Trophoblast cell (in vitro differentiated cells and primary cell): ENCODE measurements at regions not wholly inside any gene's neighbourhood (a gene's known extent, or its start where the extent isn't known, plus 50 kb on each side); places are given as distances from the start of the nearest gene placed in this dataset.

Experiments
- DNase-seq, 2 donors: peaks; one replicate each; pipeline ENCODE4 v3.0.0-alpha.2; 2016
- H2AFZ ChIP-seq: 2 replicates; pipeline ENCODE4 v1.6.1; 2013; ENCODE audit warnings: low read length, moderate library complexity, mild to moderate bottlenecking; ENCODE audit not compliant: insufficient read depth, poor library complexity
- H2AK5ac ChIP-seq: 2 replicates; pipeline ENCODE4 v1.6.1; 2013; ENCODE audit warnings: mild to moderate bottlenecking, low read length
- H2BK120ac ChIP-seq: 2 replicates; pipeline ENCODE4 v1.6.1; 2013; ENCODE audit warnings: low read length, mild to moderate bottlenecking, moderate library complexity; ENCODE audit not compliant: insufficient read depth, poor library complexity
- H2BK12ac ChIP-seq: 2 replicates; pipeline ENCODE4 v1.6.1; 2013; ENCODE audit warnings: mild to moderate bottlenecking, low read length, moderate library complexity
- H2BK5ac ChIP-seq: 2 replicates; pipeline ENCODE4 v1.6.1; 2013; ENCODE audit warnings: low read length, low read depth, moderate library complexity, mild to moderate bottlenecking; ENCODE audit not compliant: poor library complexity
- H3K14ac ChIP-seq: 2 replicates; pipeline ENCODE4 v1.6.1; 2013; ENCODE audit warnings: mild to moderate bottlenecking, low read length
- H3K18ac ChIP-seq: 2 replicates; pipeline ENCODE4 v1.6.1; 2013; ENCODE audit warnings: mild to moderate bottlenecking, low read length
- H3K23ac ChIP-seq: 2 replicates; pipeline ENCODE4 v1.6.1; 2013; ENCODE audit warnings: low read length
- H3K27ac ChIP-seq: 2 replicates; pipeline ENCODE4 v1.5.1; 2013; ENCODE audit warnings: low read depth, mild to moderate bottlenecking, inconsistent platforms, low read length, moderate library complexity
- H3K27me3 ChIP-seq: 2 replicates; pipeline ENCODE4 v1.6.1; 2013; ENCODE audit warnings: inconsistent platforms, mild to moderate bottlenecking, low read length, moderate library complexity; ENCODE audit not compliant: insufficient read depth
- H3K36me3 ChIP-seq, 2 experiments: 1 replicate in 1 of 2; 2 replicates in 1 of 2; pipeline ENCODE4 v1.6.1; 2013; ENCODE audit warnings: low read length in 2 of 2, mild to moderate bottlenecking in 2 of 2, moderate library complexity in 1 of 2; ENCODE audit not compliant: insufficient read depth in 2 of 2, control insufficient read depth in 1 of 2
- H3K4ac ChIP-seq: 2 replicates; pipeline ENCODE4 v1.6.1; 2013; ENCODE audit warnings: low read depth, mild to moderate bottlenecking, low read length, moderate library complexity
- H3K4me1 ChIP-seq, 2 experiments: 1 replicate in 1 of 2; 2 replicates in 1 of 2; pipeline ENCODE4 v1.6.1; 2013; ENCODE audit warnings: low read length in 2 of 2, mild to moderate bottlenecking in 2 of 2, moderate library complexity in 1 of 2; ENCODE audit not compliant: insufficient read depth in 2 of 2, control insufficient read depth in 1 of 2
- H3K4me2 ChIP-seq: 2 replicates; pipeline ENCODE4 v1.6.1; 2013; ENCODE audit warnings: inconsistent platforms, mild to moderate bottlenecking, low read length, moderate library complexity
- H3K4me3 ChIP-seq: 2 replicates; pipeline ENCODE4 v1.5.1; 2013; ENCODE audit warnings: mild to moderate bottlenecking, low read depth, low read length, inconsistent platforms
- H3K79me1 ChIP-seq: one replicate; pipeline ENCODE4 v1.6.1; 2013; ENCODE audit warnings: low read length
- H3K79me2 ChIP-seq: 2 replicates; pipeline ENCODE4 v1.6.1; 2013; ENCODE audit warnings: low read length, mild to moderate bottlenecking; ENCODE audit not compliant: control insufficient read depth, insufficient read depth, poor library complexity
- H3K9ac ChIP-seq: 2 replicates; pipeline ENCODE4 v1.6.1; 2013; ENCODE audit warnings: mild to moderate bottlenecking, low read length
- H3K9me3 ChIP-seq: 2 replicates; pipeline ENCODE4 v1.6.1; 2013; ENCODE audit warnings: low read depth, mild to moderate bottlenecking, control low read depth, inconsistent platforms, low read length; ENCODE audit not compliant: insufficient read depth
- H4K12ac ChIP-seq: 2 replicates; pipeline ENCODE4 v1.6.1; 2013; ENCODE audit warnings: low read depth, mild to moderate bottlenecking, low read length, moderate library complexity
- H4K8ac ChIP-seq: 2 replicates; pipeline ENCODE4 v1.6.1; 2013; ENCODE audit warnings: low read depth, mild to moderate bottlenecking, low read length, moderate library complexity
- H4K91ac ChIP-seq: one replicate; pipeline ENCODE4 v1.6.1; 2013; ENCODE audit warnings: low read depth, mild to moderate bottlenecking, low read length, moderate library complexity
- WGBS: extraction: QIAGEN DNeasy Blood & Tissue Kit; methylation state at CpG from one replicate; pipeline ENCODE4 v1.1.7; 2013; ENCODE audit warnings: missing lambda C conversion rate; ENCODE audit not compliant: insufficient read length, insufficient coverage; ENCODE audit errors: extremely low coverage; 5-methylcytosine and 5-hydroxymethylcytosine counted together

DNA sequence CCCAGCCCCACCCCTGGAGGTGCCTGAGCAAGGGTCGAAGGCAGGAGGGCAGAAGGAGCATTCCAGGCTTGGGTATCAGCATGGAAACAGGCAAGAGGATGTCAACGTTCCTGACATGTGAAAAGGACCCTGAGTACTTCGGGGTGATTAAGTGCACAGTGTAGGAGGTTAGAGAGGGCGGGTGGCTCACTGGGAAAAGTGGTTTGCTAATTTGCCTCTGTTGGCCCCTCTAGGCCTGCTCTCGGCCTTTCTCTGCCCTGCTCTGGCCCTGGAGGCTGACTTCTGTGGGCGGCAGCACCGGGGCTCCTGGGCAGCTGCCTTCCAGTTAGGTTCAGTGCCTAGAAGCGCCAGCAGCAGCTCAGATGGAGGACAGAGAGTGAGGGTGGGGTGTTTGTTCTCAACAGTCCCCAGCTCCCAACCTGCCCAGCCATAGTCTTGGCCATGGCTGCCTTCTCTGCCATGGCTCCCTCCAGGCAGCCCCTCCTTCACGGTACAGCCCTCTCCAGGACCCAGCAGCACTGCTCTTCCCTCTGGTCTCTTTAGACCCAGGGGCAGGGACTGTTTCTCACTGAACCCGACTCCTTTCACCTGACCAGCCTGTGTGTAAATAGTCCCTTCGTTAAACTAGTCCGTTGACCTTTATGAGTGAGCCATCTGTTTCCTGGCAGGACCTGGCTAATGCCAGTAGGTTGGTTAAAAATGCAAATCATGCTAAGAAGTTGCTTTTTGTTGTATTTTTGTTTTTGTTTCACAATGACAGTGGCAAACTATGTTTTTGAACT, 107.1 kb upstream of the TPM1 start:
- H3K9ac ChIP-seq = no peak overlapping the region
- peak overlapping the region; percentile 93 for H2AK5ac ChIP-seq
- peak overlapping the region; percentile 96 for H2BK12ac ChIP-seq
- no peak overlapping the region for H3K4me2 ChIP-seq
- H3K9me3 ChIP-seq = no peaks in the 10 kb centered on the region
- peak overlapping the region; percentile 97 for H4K91ac ChIP-seq
- H4K12ac ChIP-seq = no peak overlapping the region
- H3K18ac ChIP-seq = peak overlapping the region; percentile 85
- peaks cover 16% of the 10 kb centered on the region in 2 experiments for H3K4me1 ChIP-seq
- no peak for DNase-seq
- peak overlapping the region; percentile 73 for H4K8ac ChIP-seq
- no peak overlapping the region for H3K4me3 ChIP-seq
- H2BK5ac ChIP-seq = peak overlapping the region; percentile 89
- H3K27me3 ChIP-seq = no peaks in the 10 kb centered on the region
- peak overlapping the region; percentile 29 for H3K27ac ChIP-seq
- H2BK120ac ChIP-seq = peak overlapping the region; percentile 89
- H3K14ac ChIP-seq = peak overlapping the region; percentile 90
- no CpG with 5 or more reads among the region's 12 CpGs for WGBS
- no peak overlapping the region for H3K23ac ChIP-seq
- peaks cover 31% of the 10 kb centered on the region for H3K79me1 ChIP-seq
- H3K36me3 ChIP-seq = no peaks in the 10 kb centered on the region
- peak overlapping the region; percentile 18 for H3K4ac ChIP-seq
- H3K79me2 ChIP-seq = peaks cover 3% of the 10 kb centered on the region
- no peak overlapping the region for H2AFZ ChIP-seq

DNA sequence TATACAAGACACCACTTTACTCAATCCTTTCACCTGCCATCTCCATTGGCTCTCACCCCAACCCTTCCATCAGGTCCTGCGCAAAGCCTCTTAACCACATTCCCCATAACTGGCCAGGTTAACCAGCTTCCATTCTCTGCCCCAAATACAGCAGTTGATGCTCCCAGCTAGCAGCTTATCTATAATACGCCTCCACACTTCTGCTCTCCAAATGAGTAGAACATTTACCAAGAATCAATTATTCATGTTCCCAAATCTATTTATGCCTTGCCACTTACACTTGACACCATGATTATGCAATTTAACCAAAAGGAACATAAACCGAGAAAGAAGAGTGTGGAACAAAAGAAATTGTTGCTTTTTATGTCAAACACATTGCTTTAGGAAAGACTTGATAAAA, 103.7 kb upstream of the TPM1 start:
- no peak overlapping the region for H2AFZ ChIP-seq

DNA sequence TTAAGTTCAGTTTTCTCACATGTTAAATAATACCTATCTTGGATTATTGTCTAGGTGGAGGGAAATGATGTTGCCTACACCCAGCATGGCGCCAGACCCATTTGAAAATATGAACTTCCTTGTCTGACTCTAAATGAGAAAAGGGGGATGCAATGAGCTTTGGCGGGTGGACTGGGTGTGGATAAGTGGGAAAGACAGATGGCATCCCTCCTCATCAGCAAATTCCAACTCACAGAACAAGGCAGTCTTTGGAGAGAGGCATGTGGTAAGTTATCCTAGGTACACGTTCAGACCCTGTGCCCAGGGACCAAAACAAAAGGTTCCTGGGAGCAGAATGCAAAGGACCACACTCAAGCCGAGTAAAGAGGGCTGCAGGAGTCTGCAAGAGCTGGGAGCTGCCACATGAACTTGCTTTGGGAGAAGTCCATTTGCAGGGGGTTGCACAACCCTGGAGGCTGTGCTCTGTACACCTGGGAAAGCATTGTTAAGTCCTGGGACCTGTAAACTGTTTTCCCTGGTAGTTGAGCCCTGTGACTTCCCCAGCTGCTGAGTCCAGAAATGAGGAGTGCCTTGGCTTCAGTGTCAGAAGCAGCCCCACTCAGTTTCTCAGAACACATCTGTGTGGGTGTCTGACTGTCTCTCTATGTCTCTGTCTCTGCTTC, 102.3 kb upstream of the TPM1 start:
- Histone ChIP-seq H2AK5ac (peak overlapping the region; percentile 33), H4K8ac (peak overlapping the region; percentile 56), H3K79me2 (peaks cover 8% of the 10 kb centered on the region), H3K18ac (peak overlapping the region; percentile 85), H2BK5ac (peak overlapping the region; percentile 88), H3K79me1 (peaks cover 46% of the 10 kb centered on the region), H4K91ac (peak overlapping the region; percentile 93), H3K4me1 (peaks cover 29 to 33% of the 10 kb centered on the region in 2 experiments), H3K4ac (peak overlapping the region; percentile 7), H2BK12ac (peak overlapping the region; percentile 85), H3K9ac (peak overlapping the region; percentile 21), H3K4me2 (no peak overlapping the region), H4K12ac (no peak overlapping the region), H3K4me3 (no peak overlapping the region), H3K27ac (peak overlapping the region; percentile 68), H3K27me3 (no peaks in the 10 kb centered on the region), H3K14ac (peak overlapping the region; percentile 58), H3K9me3 (no peaks in the 10 kb centered on the region), H3K36me3 (no peaks in the 10 kb centered on the region), H3K23ac (no peak overlapping the region), H2BK120ac (peak overlapping the region; percentile 96), H2AFZ (no peak overlapping the region)
- DNase-seq = no peak
- whole genome bisulfite sequencing = no CpG with 5 or more reads among the region's 4 CpGs

More for the DNA sequence above, 103.7 kb upstream of the TPM1 start:
- H3K4me2 ChIP-seq = no peak overlapping the region
- H2BK12ac ChIP-seq = peak overlapping the region; percentile 95
- H3K27ac ChIP-seq = no peak overlapping the region
- H3K9ac ChIP-seq = no peak overlapping the region
- H3K79me2 ChIP-seq = peaks cover 5% of the 10 kb centered on the region
- H3K9me3 ChIP-seq = no peaks in the 10 kb centered on the region
- H3K23ac ChIP-seq = no peak overlapping the region
- H3K18ac ChIP-seq = no peak overlapping the region
- H3K27me3 ChIP-seq = no peaks in the 10 kb centered on the region
- no CpG with 5 or more reads among the region's 3 CpGs for WGBS
- peaks cover 48% of the 10 kb centered on the region for H3K79me1 ChIP-seq
- peaks cover 27 to 31% of the 10 kb centered on the region in 2 experiments for H3K4me1 ChIP-seq
- no peak for DNase-seq
- no peak overlapping the region for H4K12ac ChIP-seq
- H3K36me3 ChIP-seq = no peaks in the 10 kb centered on the region
- no peak overlapping the region for H3K4me3 ChIP-seq
- H2AK5ac ChIP-seq = no peak overlapping the region
- H2BK120ac ChIP-seq = peak overlapping the region; percentile 70
- no peak overlapping the region for H4K8ac ChIP-seq
- H3K14ac ChIP-seq = peak overlapping the region; percentile 46
- H4K91ac ChIP-seq = peak overlapping the region; percentile 82
- no peak overlapping the region for H2BK5ac ChIP-seq
- H3K4ac ChIP-seq = no peak overlapping the region

DNA sequence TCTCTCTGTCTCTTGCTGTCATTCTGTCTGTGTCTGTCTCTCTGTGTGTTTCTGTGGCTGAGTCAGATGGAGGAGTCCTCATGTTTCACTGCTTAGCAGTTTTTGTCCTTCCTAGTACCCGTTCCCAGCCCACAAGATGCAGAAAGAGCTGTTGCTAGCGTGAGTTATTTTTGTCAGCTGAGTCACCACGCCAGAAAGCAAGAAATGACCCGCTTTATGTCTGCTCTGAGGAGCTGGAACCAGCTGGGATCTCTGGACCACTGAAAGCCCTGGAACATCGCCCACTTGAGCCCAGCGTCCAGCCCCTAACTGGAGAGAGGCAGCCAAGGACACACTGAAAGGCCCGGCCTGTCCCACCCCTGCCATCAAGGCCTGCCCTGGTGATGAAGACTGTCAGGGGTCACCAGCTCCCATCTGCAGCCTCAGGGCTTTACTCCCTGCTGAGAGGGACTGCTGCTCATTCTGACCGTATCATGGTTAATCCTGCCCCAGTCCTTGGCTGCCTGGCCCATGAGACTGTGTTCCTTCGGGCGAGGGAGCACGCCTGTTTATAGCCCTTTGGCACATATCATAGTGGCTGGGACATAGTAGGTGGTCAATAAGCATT, 101.7 kb upstream of the TPM1 start:
- Histone ChIP-seq H2AK5ac (peak overlapping the region; percentile 0), H3K9me3 (no peaks in the 10 kb centered on the region), H3K79me2 (peaks cover 8% of the 10 kb centered on the region), H4K91ac (peak overlapping the region; percentile 93), H3K27me3 (no peaks in the 10 kb centered on the region), H4K12ac (peak overlapping the region; percentile 13), H4K8ac (peak overlapping the region; percentile 56), H2BK12ac (peak overlapping the region; percentile 85), H3K27ac (peak overlapping the region; percentile 68), H3K14ac (peak overlapping the region; percentile 89), H3K4me1 (peaks cover 30 to 34% of the 10 kb centered on the region in 2 experiments), H3K4me3 (no peak overlapping the region), H2AFZ (peak overlapping the region; percentile 0), H3K9ac (no peak overlapping the region), H3K36me3 (no peaks in the 10 kb centered on the region), H3K4ac (peak overlapping the region; percentile 54), H2BK5ac (peak overlapping the region; percentile 88), H3K79me1 (peaks cover 46% of the 10 kb centered on the region), H3K4me2 (no peak overlapping the region), H2BK120ac (peak overlapping the region; percentile 96), H3K18ac (peak overlapping the region; percentile 85), H3K23ac (no peak overlapping the region)
- DNase-seq = peak; percentile 84 to 86
- WGBS = no CpG with 5 or more reads among the region's 11 CpGs
